B cell (primary cell): ENCODE measurements at regions not wholly inside any gene's neighbourhood (a gene's known extent, or its start where the extent isn't known, plus 50 kb on each side); places are given as distances from the start of the nearest gene placed in this dataset.

ENCODE experiments used
- ATAC-seq: fragments of 200-7000 bp; cut with Tn5 transposase; one replicate; pipeline ENCODE4 v1.10.0; 2021; ENCODE audit warnings: low read depth, mild to moderate bottlenecking, moderate number of reproducible peaks, moderate library complexity
- CTCF ChIA-PET: fragments of 350-600 bp; sonication (Branson Sonifier 250); formaldehyde crosslinking; loops from one replicate; lab custom pipeline; 2021; ENCODE audit warnings: antibody characterized with exemption, inconsistent platforms; lab: Charles Lee
- POLR2A ChIA-PET: fragments of 350-600 bp; sonication (Branson Sonifier 250); formaldehyde crosslinking; loops from one replicate; lab custom pipeline; 2021; ENCODE audit warnings: antibody characterized with exemption; lab: Charles Lee
- DNase-seq: peaks from one replicate; pipeline ENCODE4 v3.0.0; 2013
- H2AFZ ChIP-seq: 2 replicates; pipeline ENCODE4 v1.6.1; 2012; ENCODE audit warnings: mild to moderate bottlenecking, low read depth, low read length; ENCODE audit not compliant: insufficient read depth, poor library complexity, severe bottlenecking
- H3K27ac ChIP-seq, 2 donors: 1 replicate in 1 of 2; 2 replicates in 1 of 2; pipeline ENCODE4 v1.5.1; 2012 to 2013; ENCODE audit warnings: low read length in 2 of 2, mild to moderate bottlenecking in 2 of 2, moderate library complexity in 1 of 2
- H3K27me3 ChIP-seq, 4 experiments: fragments of 200-600 bp in 1 of 4; sonication (generic) in 1 of 4; replicated peaks in 1 of 4; 1 replicate in 2 of 4; 2 replicates in 2 of 4; pipeline versions ENCODE4 v1.6.1 to v1.7.0; 2013 to 2016; ENCODE audit warnings: low read length in 3 of 4, mild to moderate bottlenecking in 2 of 4, mixed read lengths in 1 of 4, moderate library complexity in 1 of 4; ENCODE audit not compliant: insufficient read depth in 4 of 4, control insufficient read depth in 3 of 4; ENCODE audit errors: control extremely low read depth in 1 of 4
- H3K36me3 ChIP-seq, 2 experiments: replicated peaks in 1 of 2; 1 replicate in 1 of 2; 2 replicates in 1 of 2; pipeline versions ENCODE4 v1.6.1 to v1.7.1; 2013; ENCODE audit warnings: low read length in 1 of 2; ENCODE audit not compliant: insufficient read depth in 2 of 2, control insufficient read depth in 1 of 2; ENCODE audit errors: control extremely low read depth in 1 of 2, extremely low read depth in 1 of 2
- H3K4me1 ChIP-seq, 2 donors: fragments of 200-600 bp in 1 of 2; sonication (generic) in 1 of 2; 1 replicate in 1 of 2; 2 replicates in 1 of 2; pipeline versions ENCODE4 v1.5.1 to v1.6.1; 2013 to 2017; ENCODE audit warnings: low read length in 2 of 2; ENCODE audit not compliant: control insufficient read depth in 2 of 2, insufficient read depth in 2 of 2
- H3K4me2 ChIP-seq: replicated peaks from 2 replicates; pipeline ENCODE3; 2012; ENCODE audit warnings: mild to moderate bottlenecking, low read depth, low read length; ENCODE audit not compliant: poor library complexity, severe bottlenecking
- H3K4me3 ChIP-seq, 5 experiments: fragments of 200-600 bp in 1 of 5; sonication (generic) in 1 of 5; 1 replicate in 3 of 5; 2 replicates in 2 of 5; pipeline versions ENCODE4 v1.5.1 to v1.7.0; 2011 to 2016; ENCODE audit warnings: low read length in 4 of 5, mild to moderate bottlenecking in 4 of 5, low read depth in 2 of 5, control low read depth in 1 of 5, moderate library complexity in 1 of 5; ENCODE audit not compliant: insufficient read depth in 1 of 5; ENCODE audit errors: control extremely low read depth in 1 of 5, extremely low read depth in 1 of 5
- H3K79me2 ChIP-seq: fragments of 200-600 bp; sonication (generic); one replicate; pipeline ENCODE4 v1.6.0; 2016; ENCODE audit warnings: low read length; ENCODE audit not compliant: control insufficient read depth, insufficient read depth
- H3K9ac ChIP-seq: fragments of 200-600 bp; sonication (generic); 2 replicates; pipeline ENCODE4 v1.6.1; 2017; ENCODE audit warnings: mild to moderate bottlenecking, low read length, moderate library complexity
- H3K9me3 ChIP-seq, 3 donors: one replicate each; pipeline versions ENCODE4 v1.6.1 to v1.7.1; 2013; ENCODE audit warnings: low read length in 2 of 3; ENCODE audit not compliant: control insufficient read depth in 2 of 3, insufficient read depth in 1 of 3; ENCODE audit errors: control extremely low read depth in 1 of 3
- H4K20me1 ChIP-seq: 2 replicates; pipeline ENCODE4 v1.6.0; 2012; ENCODE audit warnings: mild to moderate bottlenecking, low read length; ENCODE audit not compliant: insufficient read depth, control insufficient read depth, poor library complexity, severe bottlenecking
- H3K27ac Mint-ChIP-seq: one replicate; pipeline ENCODE4 v1.8.0; 2021; ENCODE audit warnings: mixed read lengths
- H3K27me3 Mint-ChIP-seq: one replicate; pipeline ENCODE4 v1.8.0; 2021; ENCODE audit warnings: mixed read lengths
- H3K4me1 Mint-ChIP-seq: one replicate; pipeline ENCODE4 v1.8.0; 2021; ENCODE audit warnings: mixed read lengths
- H3K4me3 Mint-ChIP-seq: one replicate; pipeline ENCODE4 v1.8.0; 2021; ENCODE audit warnings: mixed read lengths
- H3K9me3 Mint-ChIP-seq: one replicate; pipeline ENCODE4 v1.8.0; 2022; ENCODE audit warnings: mixed read lengths; ENCODE audit not compliant: insufficient read depth
- CTCF ChIP-seq: fragments of 200-600 bp; IDR thresholded peaks from one replicate; pipeline ENCODE4 v1.8.0; 2022; ENCODE audit warnings: antibody characterized with exemption, mild to moderate bottlenecking
- EZH2 ChIP-seq: IDR thresholded peaks from 2 replicates; pipeline ENCODE4 v1.6.1; 2012; ENCODE audit warnings: borderline replicate concordance, low read depth, mild to moderate bottlenecking, moderate library complexity, low read length; ENCODE audit not compliant: insufficient read depth, poor library complexity, severe bottlenecking
- WGBS: methylation state at CpG from one replicate; pipeline ENCODE4 v1.1.5; 2013; ENCODE audit warnings: missing lambda C conversion rate; ENCODE audit not compliant: insufficient coverage; 5-methylcytosine and 5-hydroxymethylcytosine counted together
- intact Hi-C: fragments of 100-400 bp; cut with micrococcal nuclease; formaldehyde crosslinking; loops from one replicate; pipeline ENCODE4 v1.10.0; 2022

- no peaks in the 10 kb centered on the region for H3K36me3 ChIP-seq
- H3K9ac ChIP-seq: no peak overlapping the region
- no peak overlapping the region for H2AFZ ChIP-seq
- peaks cover 0 to 9% (median 1%) of the 10 kb centered on the region in 4 experiments for H3K27me3 ChIP-seq
- no peaks in the 10 kb centered on the region for H3K79me2 ChIP-seq
- no peak overlapping the region for H3K27ac ChIP-seq
- ChIA-PET CTCF (interaction anchor here (0.6 kb wide), 1 partner anchor 507 kb away, joined by 3 read pairs; no protein-coding TSS in a partner anchor), POLR2A (no interaction called here)
- intact Hi-C loops: no loop called here
- no peak overlapping the region for H3K27ac Mint-ChIP-seq
- no peaks in the 10 kb centered on the region for H4K20me1 ChIP-seq
- H3K4me1 ChIP-seq: no peaks in the 10 kb centered on the region
- WGBS: 100% methylated on average over 1 of the region's 5 CpGs
- no peak overlapping the region for H3K4me3 Mint-ChIP-seq
- no peak for ATAC-seq
- no peaks in the 10 kb centered on the region for H3K9me3 Mint-ChIP-seq
- H3K27me3 Mint-ChIP-seq: peaks cover 38% of the 10 kb centered on the region
- TF ChIP-seq CTCF (no peak), EZH2 (no peak)
- no peaks in the 10 kb centered on the region for H3K4me1 Mint-ChIP-seq
- no peak for DNase-seq
- no peak overlapping the region for H3K4me2 ChIP-seq
- no peaks in the 10 kb centered on the region for H3K9me3 ChIP-seq
- no peak overlapping the region for H3K4me3 ChIP-seq
Measured at GRCh38 chr3:14299767-14300166, 102.6 kb upstream of the SLC6A6 start.

GRCh38 chr3:14300721-14301399, 101.5 kb upstream of the SLC6A6 start:
- Histone ChIP-seq H3K4me3 (no peak overlapping the region), H3K4me1 (no peaks in the 10 kb centered on the region), H3K9ac (no peak overlapping the region), H3K27me3 (peaks cover 0 to 9% (median 1%) of the 10 kb centered on the region in 4 experiments), H3K79me2 (no peaks in the 10 kb centered on the region), H2AFZ (no peak overlapping the region), H4K20me1 (no peaks in the 10 kb centered on the region), H3K27ac (no peak overlapping the region), H3K36me3 (no peaks in the 10 kb centered on the region), H3K9me3 (no peaks in the 10 kb centered on the region), H3K4me2 (no peak overlapping the region)
- ChIA-PET CTCF (interaction anchor here (0.6 to 0.8 kb wide), 4 partner anchors 28 to 791 kb away, joined by 3 to 4 read pairs (median 3); no protein-coding TSS in a partner anchor), POLR2A (no interaction called here)
- H3K9me3 Mint-ChIP-seq: no peaks in the 10 kb centered on the region
- no peak overlapping the region for H3K4me3 Mint-ChIP-seq
- WGBS: 97% methylated on average over 9 of the region's 11 CpGs
- no peak overlapping the region for H3K27ac Mint-ChIP-seq
- TF ChIP-seq EZH2 (no peak), CTCF (no peak)
- no peaks in the 10 kb centered on the region for H3K4me1 Mint-ChIP-seq
- no peak for DNase-seq
- intact Hi-C loops: no loop called here
- ATAC-seq: no peak
- peaks cover 39% of the 10 kb centered on the region for H3K27me3 Mint-ChIP-seq
